ENCODE measurements at regions not wholly inside any gene's neighbourhood (a gene's known extent, or its start where the extent isn't known, plus 50 kb on each side); places are given as distances from the start of the nearest gene placed in this dataset.
"Not testable (repeated sequence)": the region's sequence is repeated elsewhere in the genome, so short reads cannot be mapped to it uniquely, and the experiment has no call there.

GRCh38 chr14:43669355-43669754 lies 837.7 kb downstream of the FSCB start:
- no peak for ATAC-seq
- TF ChIP-seq ZNF565 (CRISPR knock-in tag; conservative IDR thresholded peaks at IDR 0.05; ENCODE audit: low read depth) = no peak
- TF ChIP-seq ZFP3 (CRISPR knock-in tag; IDR thresholded peaks at IDR 0.05) = no peak
- no peak for TF ChIP-seq ZNF70 (CRISPR knock-in tag; IDR thresholded peaks at IDR 0.05)
- no peak for TF ChIP-seq GLIS3 (CRISPR knock-in tag; IDR thresholded peaks at IDR 0.05)
- no peak for TF ChIP-seq ISL1 (CRISPR knock-in tag; IDR thresholded peaks at IDR 0.05)
- no peak for TF ChIP-seq BACH2 (CRISPR knock-in tag; IDR thresholded peaks at IDR 0.05; ENCODE audit: borderline replicate concordance)
- TF ChIP-seq ZC3H10 (CRISPR knock-in tag; IDR thresholded peaks at IDR 0.05) = no peak
- no peak for TF ChIP-seq ZFP30 (CRISPR knock-in tag; IDR thresholded peaks at IDR 0.05)
- no peak for TF ChIP-seq CSDC2 (CRISPR knock-in tag; IDR thresholded peaks at IDR 0.05)
- TF ChIP-seq TOX (CRISPR knock-in tag; IDR thresholded peaks at IDR 0.05; ENCODE audit: borderline replicate concordance) = no peak
- TF ChIP-seq OSR1 (CRISPR knock-in tag; IDR thresholded peaks at IDR 0.05) = no peak
- no peak for TF ChIP-seq PATZ1 (CRISPR knock-in tag; IDR thresholded peaks at IDR 0.05; ENCODE audit: borderline replicate concordance)
- no peak for TF ChIP-seq ESRRG (CRISPR knock-in tag; IDR thresholded peaks at IDR 0.05)
- no peak for TF ChIP-seq CSRNP3 (CRISPR knock-in tag; IDR thresholded peaks at IDR 0.05)
- no peak for TF ChIP-seq CREB5 (CRISPR knock-in tag; IDR thresholded peaks at IDR 0.05; ENCODE audit: low read depth)
- no peak for TF ChIP-seq POU6F1 (CRISPR knock-in tag; IDR thresholded peaks at IDR 0.05; ENCODE audit: borderline replicate concordance, low read depth)

- no peak for ATAC-seq
- TF ChIP-seq ZFP30 (CRISPR knock-in tag; IDR thresholded peaks at IDR 0.05) = no peak
- TF ChIP-seq OSR1 (CRISPR knock-in tag; IDR thresholded peaks at IDR 0.05) = no peak
- no peak for TF ChIP-seq TCF4 (CRISPR knock-in tag; IDR thresholded peaks at IDR 0.05; ENCODE audit: borderline replicate concordance)
- TF ChIP-seq BACH2 (CRISPR knock-in tag; IDR thresholded peaks at IDR 0.05; ENCODE audit: borderline replicate concordance) = no peak
- no peak for TF ChIP-seq CSRNP3 (CRISPR knock-in tag; IDR thresholded peaks at IDR 0.05)
- TF ChIP-seq TOX (CRISPR knock-in tag; IDR thresholded peaks at IDR 0.05; ENCODE audit: borderline replicate concordance) = no peak
- TF ChIP-seq RARB (CRISPR knock-in tag; IDR thresholded peaks at IDR 0.05) = no peak
- no peak for TF ChIP-seq ZFP3 (CRISPR knock-in tag; IDR thresholded peaks at IDR 0.05)
- no peak for TF ChIP-seq TSHZ2 (CRISPR knock-in tag; IDR thresholded peaks at IDR 0.05)
- TF ChIP-seq ISL1 (CRISPR knock-in tag; IDR thresholded peaks at IDR 0.05) = no peak
- TF ChIP-seq CREB5 (CRISPR knock-in tag; IDR thresholded peaks at IDR 0.05; ENCODE audit: low read depth) = no peak
- no peak for TF ChIP-seq ESRRG (CRISPR knock-in tag; IDR thresholded peaks at IDR 0.05)
Observed at GRCh38 chr14:43665570-43666267, 841.4 kb downstream of the FSCB start.

GRCh38 chr14:43655194-43655593 lies 851.9 kb downstream of the FSCB start:
- not testable (repeated sequence) for ATAC-seq
